ENCODE measurements at regions not wholly inside any gene's neighbourhood (a gene's known extent, or its start where the extent isn't known, plus 50 kb on each side); places are given as distances from the start of the nearest gene placed in this dataset.

DNA sequence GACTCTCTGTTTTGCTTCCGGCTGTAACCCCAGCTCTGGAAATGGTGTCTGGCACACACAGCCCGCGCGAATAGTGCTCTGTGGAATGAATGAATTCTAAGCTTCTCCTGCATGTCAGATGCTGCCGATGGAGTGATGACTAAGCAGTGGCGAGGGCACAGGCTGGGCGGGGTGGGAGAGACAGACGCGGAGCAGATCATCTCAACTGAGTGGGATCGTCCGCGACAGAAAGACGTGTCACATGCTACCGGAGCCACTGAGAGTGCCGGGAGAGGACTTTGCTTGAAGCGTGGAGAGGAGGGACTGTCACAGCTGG, 334.5 kb downstream of the CTTN start:
- TF ChIP-seq, protein P1, sequence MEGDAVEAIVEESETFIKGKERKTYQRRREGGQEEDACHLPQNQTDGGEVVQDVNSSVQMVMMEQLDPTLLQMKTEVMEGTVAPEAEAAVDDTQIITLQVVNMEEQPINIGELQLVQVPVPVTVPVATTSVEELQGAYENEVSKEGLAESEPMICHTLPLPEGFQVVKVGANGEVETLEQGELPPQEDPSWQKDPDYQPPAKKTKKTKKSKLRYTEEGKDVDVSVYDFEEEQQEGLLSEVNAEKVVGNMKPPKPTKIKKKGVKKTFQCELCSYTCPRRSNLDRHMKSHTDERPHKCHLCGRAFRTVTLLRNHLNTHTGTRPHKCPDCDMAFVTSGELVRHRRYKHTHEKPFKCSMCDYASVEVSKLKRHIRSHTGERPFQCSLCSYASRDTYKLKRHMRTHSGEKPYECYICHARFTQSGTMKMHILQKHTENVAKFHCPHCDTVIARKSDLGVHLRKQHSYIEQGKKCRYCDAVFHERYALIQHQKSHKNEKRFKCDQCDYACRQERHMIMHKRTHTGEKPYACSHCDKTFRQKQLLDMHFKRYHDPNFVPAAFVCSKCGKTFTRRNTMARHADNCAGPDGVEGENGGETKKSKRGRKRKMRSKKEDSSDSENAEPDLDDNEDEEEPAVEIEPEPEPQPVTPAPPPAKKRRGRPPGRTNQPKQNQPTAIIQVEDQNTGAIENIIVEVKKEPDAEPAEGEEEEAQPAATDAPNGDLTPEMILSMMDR (IDR thresholded peaks at IDR 0.05; ENCODE audit: poor library complexity): no peak
- TF ChIP-seq EZH2 (IDR thresholded peaks at IDR 0.05; ENCODE audit: borderline replicate concordance) (no peak), EZH2phosphoT487 (IDR thresholded peaks at IDR 0.05; ENCODE audit: low read depth, severe bottlenecking, unreplicated experiment) (no peak)
